AG04450 (cell line): ENCODE measurements at regions not wholly inside any gene's neighbourhood (a gene's known extent, or its start where the extent isn't known, plus 50 kb on each side); places are given as distances from the start of the nearest gene placed in this dataset.

Source experiments
- CTCF ChIA-PET: fragments of 300-600, 350-600 bp; formaldehyde crosslinking; extraction: SDS; loops from one replicate; lab custom pipeline; 2022; ENCODE audit warnings: antibody characterized with exemption, inconsistent platforms; lab: Charles Lee
- POLR2A ChIA-PET: fragments of 350-600 bp; formaldehyde crosslinking; extraction: SDS; loops from one replicate; lab custom pipeline; 2021; ENCODE audit warnings: antibody characterized with exemption, inconsistent platforms; lab: Yijun Ruan, JAX
- DNase-seq: peaks from one replicate; pipeline ENCODE4 v3.0.0-alpha.2; 2011; ENCODE audit warnings: low read depth, low spot score
- H3K27ac ChIP-seq: one replicate; pipeline ENCODE4 v1.5.1; 2012; ENCODE audit warnings: low read depth, low read length, control low read depth
- H3K27me3 ChIP-seq: one replicate; pipeline ENCODE4 v1.6.0; 2012; ENCODE audit warnings: low read length; ENCODE audit not compliant: control insufficient read depth, insufficient read depth
- H3K4me3 ChIP-seq: 2 replicates; pipeline ENCODE4 v1.5.1; 2011; ENCODE audit warnings: mild to moderate bottlenecking, low read depth, low read length, control low read depth
- H3K9me3 ChIP-seq: 2 replicates; pipeline ENCODE4 v1.5.1; 2012; ENCODE audit warnings: low read length; ENCODE audit not compliant: control insufficient read depth, insufficient read depth
- CTCF ChIP-seq: IDR thresholded peaks from 2 replicates; pipeline ENCODE4 v1.5.1; 2011; ENCODE audit warnings: low read depth, low read length, control low read depth, inconsistent platforms

- H3K27ac ChIP-seq: peak overlapping the region; percentile 39
- POLR2A ChIA-PET: interaction anchor here (1.3 kb wide), 1 partner anchor 13 kb away, joined by 8 read pairs; no protein-coding TSS in a partner anchor
Observed at GRCh38 chr5:175809531-175810121, 61.8 kb upstream of the CPLX2 start.

GRCh38 chr5:175810457-175810856 lies 60.9 kb upstream of the CPLX2 start:
- no peak overlapping the region for H3K4me3 ChIP-seq
- no peak overlapping the region for H3K27ac ChIP-seq
- peaks cover 3% of the 10 kb centered on the region for H3K27me3 ChIP-seq
- CTCF ChIA-PET: no interaction called here
- no peaks in the 10 kb centered on the region for H3K9me3 ChIP-seq
- POLR2A ChIA-PET: interaction anchor here (1.3 kb wide), 1 partner anchor 14 kb away, joined by 8 read pairs; no protein-coding TSS in a partner anchor
- DNase-seq: no peak
- TF ChIP-seq CTCF: no peak

More at GRCh38 chr5:175809531-175810121, 61.8 kb upstream of the CPLX2 start:
- Histone ChIP-seq H3K9me3 (no peaks in the 10 kb centered on the region), H3K4me3 (no peak overlapping the region), H3K27me3 (peaks cover 5% of the 10 kb centered on the region)
- DNase-seq: peak; percentile 81
- CTCF ChIA-PET: interaction anchor here (0.8 kb wide), 1 partner anchor 1157 kb away, joined by 3 read pairs; no protein-coding TSS in a partner anchor
- TF ChIP-seq CTCF: no peak

GRCh38 chr5:175811589-175811988 lies 59.8 kb upstream of the CPLX2 start:
- Histone ChIP-seq H3K27me3 (peaks cover 4% of the 10 kb centered on the region), H3K27ac (no peak overlapping the region), H3K4me3 (no peak overlapping the region), H3K9me3 (no peaks in the 10 kb centered on the region)
- TF ChIP-seq CTCF: no peak
- ChIA-PET CTCF (no interaction called here), POLR2A (no interaction called here)
- DNase-seq: no peak

- Histone ChIP-seq H3K27me3 (peaks cover 4% of the 10 kb centered on the region), H3K4me3 (no peak overlapping the region), H3K27ac (no peak overlapping the region), H3K9me3 (no peaks in the 10 kb centered on the region)
- ChIA-PET CTCF (interaction anchor here (0.6 kb wide), 1 partner anchor 26 kb away, joined by 4 read pairs; no protein-coding TSS in a partner anchor), POLR2A (no interaction called here)
- TF ChIP-seq CTCF: no peak
- DNase-seq: no peak
Observed at GRCh38 chr5:175813943-175814630, 57.3 kb upstream of the CPLX2 start.

- CTCF ChIA-PET: interaction anchor here (0.6 kb wide), 2 partner anchors 26 to 27 kb away, joined by 3 to 4 read pairs; no protein-coding TSS in a partner anchor
- DNase-seq: peak; percentile 45
- Histone ChIP-seq H3K27ac (no peak overlapping the region), H3K27me3 (peaks cover 6% of the 10 kb centered on the region), H3K9me3 (no peaks in the 10 kb centered on the region), H3K4me3 (no peak overlapping the region)
- no peak for TF ChIP-seq CTCF
- POLR2A ChIA-PET: no interaction called here
Observed at GRCh38 chr5:175814691-175815090, 56.7 kb upstream of the CPLX2 start.
